ENCODE measurements at regions not wholly inside any gene's neighbourhood (a gene's known extent, or its start where the extent isn't known, plus 50 kb on each side); places are given as distances from the start of the nearest gene placed in this dataset.
"Not testable (repeated sequence)": the region's sequence is repeated elsewhere in the genome, so short reads cannot be mapped to it uniquely, and the experiment has no call there.

DNA sequence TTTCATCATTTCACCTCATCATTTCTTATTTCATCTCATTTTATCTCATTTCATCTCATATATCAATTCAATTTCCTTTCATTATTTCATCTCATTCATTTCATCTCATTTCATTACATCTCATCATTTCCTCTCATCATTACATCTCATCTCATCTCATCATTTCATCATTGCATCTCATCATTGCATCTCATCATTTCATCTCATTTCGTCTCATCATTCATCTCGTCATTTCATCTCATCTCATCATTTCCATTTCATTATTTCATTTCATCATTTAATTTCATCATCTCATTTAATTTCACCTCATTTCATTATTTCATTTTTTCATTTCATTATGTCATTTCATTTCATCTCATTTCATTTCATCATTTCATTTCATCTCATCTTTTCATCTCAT, 168.5 kb upstream of the FAM72C start:
- not testable (repeated sequence) for DNase-seq

DNA sequence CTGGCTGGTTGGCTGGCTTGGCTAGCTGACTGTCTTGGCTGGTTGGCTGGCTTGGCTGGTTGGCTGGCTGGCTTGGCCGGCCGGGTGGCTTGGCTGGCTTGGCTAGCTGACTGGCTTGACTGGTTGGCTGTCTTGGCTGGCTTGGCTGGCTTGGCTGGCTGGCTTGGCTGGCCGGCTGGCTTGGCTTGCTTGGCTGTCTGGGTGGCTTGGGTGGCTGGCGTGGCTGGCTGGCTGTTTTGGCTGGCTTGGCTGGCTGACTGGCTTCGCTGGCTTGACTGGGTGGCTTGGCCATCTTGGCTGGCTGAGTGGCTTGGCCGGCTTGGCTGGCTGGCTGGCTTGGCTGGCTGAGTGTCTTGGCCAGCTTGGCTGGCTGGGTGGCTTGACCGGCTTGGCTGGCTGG, 133.2 kb upstream of the FAM72C start:
- not testable (repeated sequence) for DNase-seq

DNA sequence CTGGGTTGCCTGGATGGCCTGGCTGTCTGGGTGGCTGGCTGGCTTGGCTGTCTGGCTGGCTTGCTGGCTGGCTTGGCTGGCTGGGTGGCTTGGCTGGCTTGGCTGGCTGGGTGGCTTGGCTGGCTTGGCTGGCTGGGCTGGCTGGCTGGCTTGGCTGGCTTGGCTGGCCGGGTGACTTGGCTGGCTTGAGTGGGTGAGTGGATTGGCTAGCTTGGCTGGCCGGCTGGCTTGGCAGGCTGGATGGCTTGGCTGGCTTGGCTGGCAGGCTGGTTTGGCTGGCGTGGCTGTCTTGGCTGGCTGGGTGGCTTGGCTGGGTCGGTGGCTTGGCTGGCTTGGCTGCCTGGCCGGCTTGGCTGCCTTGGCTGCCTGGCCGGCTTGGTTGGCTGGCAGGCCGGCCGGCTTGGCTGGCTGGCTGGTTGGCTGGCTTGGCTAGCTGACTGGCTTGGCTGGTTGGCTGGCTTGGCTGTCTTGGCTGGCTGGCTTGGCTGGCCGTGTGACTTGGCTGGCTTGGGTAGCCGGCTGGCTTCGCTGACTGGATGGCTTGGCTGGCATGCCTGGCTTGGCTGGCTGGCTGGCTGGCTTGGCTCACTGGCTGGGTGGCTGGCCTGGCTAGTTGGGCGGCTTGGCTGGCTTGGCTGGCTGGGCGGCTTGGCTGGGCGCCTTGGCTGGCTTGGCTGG, 132.4 kb upstream of the FAM72C start:
- not testable (repeated sequence) for DNase-seq

DNA sequence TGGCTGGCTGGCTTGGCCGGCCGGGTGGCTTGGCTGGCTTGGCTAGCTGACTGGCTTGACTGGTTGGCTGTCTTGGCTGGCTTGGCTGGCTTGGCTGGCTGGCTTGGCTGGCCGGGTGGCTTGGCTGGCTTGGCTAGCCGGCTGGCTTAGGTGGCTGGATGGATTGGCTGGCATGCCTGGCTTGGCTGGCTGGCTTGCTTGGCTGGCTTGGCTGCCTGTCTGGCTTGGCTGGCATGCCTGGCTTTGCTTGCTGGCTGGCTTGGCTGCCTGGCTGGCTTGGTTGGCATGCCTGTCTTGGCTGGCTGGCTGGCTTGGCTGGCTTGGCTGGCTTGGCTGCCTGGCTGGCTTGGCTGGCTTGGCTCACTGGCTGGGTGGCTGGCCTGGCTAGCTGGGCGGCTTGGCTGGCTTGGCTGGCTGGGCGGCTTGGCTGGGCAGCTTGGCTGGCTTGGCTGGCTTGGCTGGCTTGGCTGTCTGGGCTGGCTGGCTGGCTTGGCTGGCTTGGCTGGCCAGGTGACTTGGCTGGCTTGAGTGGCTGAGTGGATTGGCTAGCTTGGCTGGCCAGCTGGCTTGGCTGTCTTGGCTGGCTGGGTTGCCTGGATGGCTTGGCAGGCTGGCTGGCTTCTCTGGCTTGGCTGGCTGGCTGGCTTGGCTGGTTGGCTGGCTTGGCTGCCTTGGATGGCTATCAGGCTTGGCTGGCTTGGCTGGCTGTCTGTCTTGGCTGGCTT, 131.5 kb upstream of the FAM72C start:
- DNase-seq = not testable (repeated sequence)

DNA sequence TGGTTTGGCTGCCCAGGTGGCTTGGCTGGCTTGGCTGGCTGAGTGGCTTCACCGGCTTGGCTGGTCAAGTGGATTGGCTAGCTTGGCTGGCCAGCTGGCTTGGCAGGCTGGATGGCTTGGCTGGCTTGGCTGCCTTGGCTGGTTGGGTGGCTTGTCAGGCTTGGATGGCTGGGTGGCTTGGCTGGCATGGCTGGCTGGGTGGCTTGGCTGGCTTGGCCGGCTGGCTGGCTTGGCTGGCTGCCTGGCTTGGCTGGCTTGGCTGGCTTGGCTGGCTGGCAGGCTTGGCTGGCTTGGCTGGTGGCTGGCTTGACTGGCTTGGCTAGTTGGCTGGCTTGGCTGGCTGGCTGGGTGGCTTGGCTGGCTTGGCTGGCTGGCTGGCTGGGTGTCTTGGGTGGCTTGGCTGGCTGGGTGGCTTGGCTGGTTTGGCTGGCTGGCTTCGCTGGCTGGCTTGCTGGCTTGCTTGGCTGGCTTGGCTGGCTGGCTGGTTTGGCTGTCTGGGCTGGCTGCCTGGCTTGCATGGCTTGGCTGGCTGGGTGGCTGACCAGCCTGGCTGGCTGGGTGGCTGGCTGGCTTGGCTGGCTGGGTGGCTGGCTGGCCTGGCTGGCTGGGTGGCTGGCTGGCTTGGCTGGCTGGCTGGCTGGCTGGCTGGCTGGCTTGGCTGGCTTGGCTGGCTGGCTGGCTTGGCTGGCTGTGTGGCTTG, 130.4 kb upstream of the FAM72C start:
- DNase-seq = not testable (repeated sequence)

DNA sequence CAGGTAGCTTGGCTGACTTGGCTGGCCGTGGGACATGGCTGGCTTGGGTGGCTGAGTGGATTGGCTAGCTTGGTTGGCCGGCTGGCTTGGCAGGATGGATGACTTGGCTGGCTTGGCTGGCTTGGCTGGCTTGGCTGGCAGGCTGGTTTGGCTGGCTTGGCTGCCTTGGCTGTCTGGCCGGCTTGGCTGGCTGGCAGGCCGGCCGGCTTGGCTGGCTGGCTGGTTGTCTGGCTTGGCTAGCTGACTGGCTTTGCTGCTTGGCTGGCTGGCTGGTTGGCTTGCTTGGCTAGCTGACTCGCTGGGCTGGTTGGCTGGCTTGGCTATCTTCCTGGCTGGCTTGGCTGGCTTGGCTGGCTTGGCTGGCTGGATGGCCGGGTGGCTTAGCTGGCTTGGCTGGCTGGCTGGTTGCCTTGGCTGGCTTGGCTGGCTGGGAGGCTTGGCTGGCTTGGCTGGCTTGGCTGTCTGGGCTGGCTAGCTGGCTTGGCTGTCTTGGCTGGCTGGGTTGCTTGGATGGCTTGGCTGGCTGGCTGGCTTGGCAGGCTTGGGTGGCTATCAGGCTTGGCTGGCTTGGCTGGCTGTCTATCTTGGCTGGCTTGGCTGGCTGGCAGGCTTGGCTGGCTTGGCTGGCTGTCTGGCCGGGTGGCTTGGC, 129.7 kb upstream of the FAM72C start:
- no peak for DNase-seq

DNA sequence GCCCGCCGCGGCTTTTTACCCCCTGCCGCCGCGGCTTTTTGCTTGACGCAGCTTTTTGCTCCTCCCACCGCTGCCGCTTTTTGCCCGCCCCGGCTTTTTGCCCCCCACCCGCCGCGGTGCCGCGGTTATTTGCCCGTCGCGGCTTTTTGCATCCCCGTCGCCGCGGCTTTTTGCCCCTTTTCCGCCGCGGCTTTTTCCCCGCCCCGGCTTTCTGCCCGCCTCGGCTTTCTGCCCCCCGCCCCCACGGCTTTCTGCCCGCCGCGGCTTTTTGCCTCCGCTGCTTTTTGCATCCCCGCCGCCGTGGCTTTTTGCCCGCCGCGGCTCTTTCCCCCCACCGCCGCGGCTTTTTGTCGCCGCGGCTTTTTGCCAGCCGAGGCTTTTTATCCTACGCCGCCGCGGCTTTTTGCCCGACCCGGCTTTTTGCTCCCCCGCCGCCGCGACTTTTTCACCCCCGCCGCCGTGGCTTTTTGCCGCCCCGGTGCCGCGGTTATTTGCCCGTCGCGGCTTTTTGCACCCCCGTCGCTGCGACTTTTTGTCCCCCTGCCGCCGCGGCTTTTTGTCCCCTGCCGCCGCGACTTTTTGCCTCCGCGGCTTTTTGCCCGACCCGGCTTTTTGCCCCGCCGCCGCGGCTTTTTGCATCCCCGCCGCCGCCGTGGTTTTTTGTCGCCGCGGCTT, 105.5 kb upstream of the FAM72C start:
- DNase-seq = peak; percentile 34

DNA sequence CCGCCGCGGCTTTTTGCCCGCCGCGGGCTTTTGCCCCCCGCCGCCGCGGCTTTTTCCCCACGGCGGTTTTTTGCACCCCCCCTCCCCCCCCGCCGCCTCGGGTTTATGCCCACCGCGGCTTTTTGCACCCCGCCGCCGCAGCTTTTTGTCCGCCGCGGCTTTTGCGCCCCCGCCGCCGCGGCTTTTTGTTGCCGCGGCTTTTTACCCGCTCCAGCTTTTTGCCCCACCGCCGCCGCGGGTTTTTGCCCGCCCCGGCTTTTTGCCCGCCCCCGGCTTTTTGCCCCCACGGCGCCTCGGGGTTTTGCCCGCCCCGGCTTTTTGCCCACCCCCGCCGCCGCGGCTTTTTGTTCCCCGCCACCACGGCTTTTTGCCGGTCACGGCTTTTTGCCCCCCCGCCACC, 104.9 kb upstream of the FAM72C start:
- DNase-seq = not testable (repeated sequence)

DNA sequence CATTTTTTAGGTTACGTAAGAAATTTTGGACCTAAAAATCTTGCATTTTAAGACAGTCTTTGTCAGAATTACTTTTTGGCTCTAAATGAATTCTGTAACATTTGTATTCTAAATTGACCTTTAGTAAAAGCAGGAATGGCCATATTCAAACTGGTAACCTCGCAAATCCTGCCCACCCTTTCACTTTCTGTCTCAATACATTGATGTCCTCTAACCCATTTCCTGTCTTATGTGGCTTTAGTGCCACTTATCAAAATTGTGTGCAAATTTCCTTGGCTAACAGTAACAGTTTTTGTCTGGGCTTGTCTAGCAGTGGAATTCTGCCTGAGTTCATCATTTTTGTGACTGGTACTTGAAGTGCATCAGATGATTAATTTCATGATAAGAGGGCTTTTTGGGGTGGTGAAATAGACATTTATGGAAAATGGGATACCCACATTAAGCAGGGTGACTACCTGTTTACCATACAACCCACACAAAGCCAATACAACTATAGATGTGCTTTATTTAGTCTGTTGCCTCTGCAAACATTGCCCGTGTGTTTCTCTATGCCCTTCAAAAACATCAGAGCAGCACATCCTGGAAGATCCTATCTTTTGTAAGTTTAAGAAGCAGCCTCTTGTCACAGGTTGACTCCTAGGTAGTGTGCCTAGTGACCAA, 98.7 kb upstream of the FAM72C start:
- DNase-seq = not testable (repeated sequence)

DNA sequence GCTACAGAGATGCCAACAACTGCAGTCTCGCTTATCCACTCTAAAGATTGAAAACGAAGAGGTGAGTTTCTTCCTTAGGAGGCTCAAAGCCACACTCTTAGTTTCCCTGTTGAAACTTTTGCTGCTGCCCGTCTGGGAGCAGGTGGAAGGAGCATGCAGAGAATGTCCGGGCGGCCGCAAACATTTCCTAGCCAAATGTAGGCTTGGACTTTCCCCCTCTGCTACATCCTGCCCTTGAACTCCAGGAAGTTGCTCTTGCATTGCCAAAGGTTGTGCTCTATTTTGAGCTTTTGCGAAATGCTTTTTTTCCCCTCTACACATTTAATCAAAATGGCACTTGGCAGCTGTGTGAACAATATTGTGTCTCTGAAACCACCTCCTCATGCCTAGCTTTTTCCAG, 95.3 kb upstream of the FAM72C start:
- DNase-seq = not testable (repeated sequence)

DNA sequence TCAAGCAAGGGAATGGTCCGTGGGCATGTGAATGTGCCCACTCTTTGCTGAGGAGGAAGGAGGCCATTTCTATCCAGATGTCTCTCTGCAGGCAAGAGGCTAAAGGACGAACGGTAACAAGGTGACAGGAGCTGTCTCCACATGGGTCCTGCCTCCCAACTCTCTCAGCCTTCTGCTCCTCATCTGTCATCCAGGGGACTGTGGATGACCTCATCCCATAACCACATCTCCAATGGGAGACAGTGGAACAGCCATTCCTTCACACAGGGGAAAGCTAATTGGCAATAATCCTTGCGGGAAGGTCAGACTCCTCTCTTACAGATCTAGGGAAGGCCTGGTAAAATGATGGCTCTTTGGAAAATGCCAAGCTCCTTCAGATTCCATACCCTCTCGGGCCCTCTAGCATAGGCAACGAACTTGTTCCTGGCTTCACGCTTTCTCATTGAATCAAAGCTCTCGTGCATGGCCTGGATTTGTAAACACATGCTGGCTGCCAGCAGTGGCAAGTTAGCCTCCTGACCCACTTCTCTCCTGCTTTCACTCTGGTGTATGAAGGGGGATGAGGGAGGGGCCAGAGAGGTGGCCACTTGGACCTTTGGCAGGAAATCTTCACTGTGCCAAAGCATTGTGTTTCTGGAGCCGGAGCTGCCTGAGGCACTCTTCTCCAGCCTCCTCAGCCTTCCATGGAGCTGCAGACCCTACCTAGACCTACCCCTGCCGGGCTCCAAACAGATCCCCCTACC, 94.5 kb upstream of the FAM72C start:
- DNase-seq = not testable (repeated sequence)

DNA sequence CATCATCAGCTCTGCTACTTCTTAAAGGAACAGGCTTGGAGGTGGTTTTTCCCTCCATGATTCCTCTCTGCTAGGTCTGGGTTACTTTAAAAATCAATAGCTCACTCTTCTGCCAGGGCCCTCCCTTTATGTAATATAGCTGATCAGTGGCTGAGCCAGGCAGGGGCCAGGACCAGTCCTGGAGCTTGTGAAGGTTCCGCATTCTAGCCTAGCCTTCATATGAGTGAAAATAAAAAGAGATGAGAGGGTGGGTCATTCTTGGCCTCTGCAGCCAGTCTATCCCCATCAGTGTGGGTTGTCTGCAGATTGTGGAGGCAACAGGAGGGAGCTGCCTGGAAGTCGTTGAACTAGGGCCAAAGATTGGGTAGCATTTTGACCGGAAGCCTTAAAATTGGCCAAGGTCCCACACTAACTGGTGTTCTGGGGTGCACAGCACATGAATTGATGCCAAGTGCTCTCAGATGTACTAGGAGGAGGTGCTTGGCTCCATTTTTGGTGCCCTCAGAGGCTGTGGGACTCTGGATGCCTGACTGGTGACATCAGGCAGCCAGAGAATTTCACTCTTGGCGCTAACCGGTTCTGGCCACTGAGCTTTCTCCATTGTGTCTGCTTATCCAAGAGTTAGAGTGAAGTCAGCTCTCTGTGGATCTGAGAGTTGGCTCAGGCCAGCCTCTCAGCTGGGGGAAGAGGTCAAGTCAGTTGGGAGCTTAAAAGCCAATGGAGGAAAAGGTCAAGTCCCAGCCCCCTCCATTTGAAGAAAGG, 93.7 kb upstream of the FAM72C start:
- not testable (repeated sequence) for DNase-seq

DNA sequence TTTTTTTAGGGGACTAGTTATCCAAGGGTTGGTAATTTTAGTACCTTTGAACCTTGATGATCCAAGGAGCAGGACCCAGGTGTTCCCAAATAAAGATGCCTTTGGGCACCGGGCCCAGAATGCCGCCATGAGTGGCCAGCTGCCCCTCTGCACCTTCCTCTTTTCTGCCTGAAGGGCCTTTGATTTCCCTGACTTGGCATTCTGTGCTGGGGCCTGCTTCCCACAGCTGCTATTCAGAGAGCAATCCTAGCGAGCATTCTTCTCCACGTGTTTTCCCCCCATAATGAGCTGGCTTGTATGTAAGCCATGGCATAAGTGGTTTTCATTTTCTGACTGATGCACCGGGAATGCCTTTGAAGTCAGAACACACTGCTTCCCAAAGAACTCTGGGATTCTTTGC, 77.6 kb upstream of the FAM72C start:
- DNase-seq = not testable (repeated sequence)

DNA sequence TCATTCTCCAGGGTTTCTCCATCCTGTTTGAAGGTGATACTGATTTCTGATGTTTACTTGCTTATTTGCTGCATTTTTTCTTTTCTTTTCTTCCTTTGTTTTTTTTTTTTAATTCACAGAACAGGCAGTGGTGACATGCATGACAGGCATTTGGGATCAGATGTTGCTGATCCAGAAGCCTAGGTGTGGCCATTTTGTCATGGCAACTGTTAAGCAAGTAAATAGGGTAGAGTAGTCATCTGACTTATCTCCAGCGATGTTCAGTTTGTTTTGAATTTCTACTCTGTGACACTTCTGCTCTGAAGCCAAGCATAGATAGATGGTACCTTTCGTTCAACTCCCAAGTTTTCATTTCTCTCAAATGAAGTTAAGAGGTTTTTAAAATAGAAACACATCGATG, 74.9 kb upstream of the FAM72C start:
- DNase-seq = not testable (repeated sequence)

DNA sequence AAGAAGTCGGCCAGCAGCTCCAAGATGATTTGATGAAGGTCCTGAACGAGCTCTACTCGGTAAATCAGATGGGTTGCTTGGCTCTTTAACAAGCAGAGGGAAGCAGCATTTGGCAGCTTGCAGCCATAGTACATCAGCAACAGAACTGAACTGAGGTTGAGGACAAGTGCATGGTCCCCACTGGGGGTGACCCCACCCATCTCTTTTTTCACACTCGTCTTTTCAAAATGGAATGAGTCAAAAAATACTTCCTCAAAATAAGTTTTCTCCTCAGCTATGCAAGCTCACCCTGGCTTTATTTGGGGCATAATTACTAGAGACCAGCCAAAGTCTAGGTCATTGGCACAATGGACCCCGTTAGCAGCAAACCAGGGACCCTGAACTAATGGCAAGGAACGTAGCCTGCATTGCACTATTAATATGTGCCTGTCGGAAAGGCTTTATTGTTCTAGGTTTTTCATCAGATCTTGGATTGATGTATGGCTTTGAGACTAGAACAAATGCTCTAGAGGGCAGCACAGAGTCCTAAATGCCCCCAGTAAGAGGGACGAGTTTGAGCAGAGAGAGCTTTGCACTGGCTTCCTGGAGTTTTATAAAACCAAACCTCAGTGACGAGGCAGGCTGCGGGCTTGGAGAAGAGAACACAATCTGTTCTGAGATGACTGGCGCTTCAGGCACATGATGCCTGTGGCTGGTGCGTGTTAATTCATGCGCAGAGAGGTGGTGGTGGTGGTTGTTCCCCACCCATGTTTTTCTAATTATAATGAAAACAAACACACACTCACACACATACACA, 74.2 kb upstream of the FAM72C start:
- DNase-seq = not testable (repeated sequence)

DNA sequence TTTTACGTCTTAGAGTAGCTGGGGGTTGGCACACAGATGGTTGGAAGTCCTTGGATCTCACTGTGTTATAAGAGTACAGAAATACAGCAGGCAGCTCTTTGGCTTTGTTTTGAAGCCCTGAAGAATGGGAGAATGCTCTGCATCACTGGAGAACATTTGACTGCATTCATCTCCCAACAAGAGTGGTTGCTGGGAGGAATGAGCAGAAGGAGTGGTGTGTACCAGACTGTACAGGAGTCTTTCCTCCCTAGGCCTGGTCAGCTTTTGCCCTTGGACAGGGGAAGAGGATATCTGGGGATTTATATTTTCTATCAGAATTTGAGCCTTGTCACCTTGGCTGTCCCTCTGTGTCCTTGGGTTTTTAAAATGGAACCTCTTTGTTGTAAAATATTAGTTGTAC, 70.5 kb upstream of the FAM72C start:
- DNase-seq = not testable (repeated sequence)

DNA sequence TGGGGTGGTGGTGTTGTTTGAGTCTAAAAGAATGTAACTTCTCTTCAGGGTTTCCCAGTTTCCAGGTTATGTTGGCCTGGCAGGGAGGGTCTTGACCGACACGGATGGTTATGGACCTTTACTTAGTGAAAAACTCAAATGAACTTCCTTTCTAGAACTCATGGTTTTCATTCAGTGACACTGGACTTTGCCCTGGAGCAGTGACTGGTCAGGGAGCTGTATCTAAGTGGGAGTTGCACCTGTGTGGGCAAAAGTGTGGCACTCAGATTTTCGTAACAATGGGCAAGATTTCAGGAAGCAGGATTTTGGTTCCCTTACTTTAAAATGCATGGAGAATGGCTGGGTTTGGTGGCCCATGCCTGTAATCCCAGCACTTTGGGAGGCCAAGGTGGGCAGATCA, 68.5 kb upstream of the FAM72C start:
- DNase-seq = not testable (repeated sequence)

DNA sequence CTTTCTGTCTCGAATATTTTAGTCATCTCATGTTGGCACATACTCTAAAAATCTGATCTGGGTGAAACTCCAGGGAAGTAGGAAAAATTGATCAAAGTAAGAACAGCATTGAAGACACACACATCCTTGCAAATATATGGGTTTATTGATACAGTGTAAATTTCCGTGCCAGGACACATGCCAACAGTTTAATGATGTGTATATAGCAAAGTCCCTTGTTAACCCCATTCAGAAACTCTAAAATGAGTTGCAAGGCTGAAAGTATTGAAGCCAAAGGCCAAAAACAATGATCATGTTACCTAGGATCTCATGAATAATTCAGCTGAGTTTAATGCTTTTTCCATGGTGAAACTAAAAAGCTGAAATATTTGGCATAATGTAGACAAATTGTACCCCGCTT, 62.3 kb upstream of the FAM72C start:
- DNase-seq = not testable (repeated sequence)

DNA sequence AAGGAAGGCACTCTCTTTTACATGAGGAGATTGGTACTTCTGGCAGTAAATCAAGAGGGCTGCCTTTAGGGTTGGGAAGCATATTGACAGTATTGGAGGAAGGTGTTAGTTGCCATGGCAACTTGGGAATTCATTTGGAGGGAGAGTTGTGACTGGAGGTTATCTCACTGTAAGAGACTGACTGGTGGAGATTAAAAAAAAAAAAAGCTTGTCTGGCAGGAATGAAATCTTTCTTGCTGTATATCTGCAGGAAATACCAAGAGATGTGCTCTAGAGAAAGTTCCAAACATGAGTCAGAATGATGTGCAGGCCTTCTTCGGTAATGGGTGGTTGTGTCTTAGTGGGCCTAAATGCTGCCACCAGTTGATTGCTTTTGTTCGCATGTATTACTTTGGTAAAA, 59.8 kb upstream of the FAM72C start:
- not testable (repeated sequence) for DNase-seq

DNA sequence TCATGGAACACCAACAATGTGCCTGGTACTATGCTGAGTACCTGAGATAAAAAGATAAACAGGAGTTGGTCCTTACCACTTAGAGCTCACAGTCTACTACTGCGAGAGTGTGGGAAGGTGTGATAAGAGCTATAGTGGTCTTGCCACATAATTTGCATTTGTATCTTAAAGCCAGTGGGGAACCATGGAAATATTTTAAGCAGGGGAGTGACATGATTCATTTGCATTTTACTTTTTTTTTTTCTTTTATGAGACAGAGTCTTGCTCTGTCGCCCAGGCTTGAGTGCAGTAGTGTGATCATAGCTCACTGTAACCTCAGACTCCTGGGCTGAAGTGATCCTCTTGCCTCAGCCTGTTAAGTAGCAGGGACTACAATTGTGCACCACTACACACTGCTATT, 54.2 kb upstream of the FAM72C start:
- DNase-seq = not testable (repeated sequence)

All from fibroblast of skin of right quadriceps (primary cell).